ENCODE measurements at regions not wholly inside any gene's neighbourhood (a gene's known extent, or its start where the extent isn't known, plus 50 kb on each side); places are given as distances from the start of the nearest gene placed in this dataset.

DNA sequence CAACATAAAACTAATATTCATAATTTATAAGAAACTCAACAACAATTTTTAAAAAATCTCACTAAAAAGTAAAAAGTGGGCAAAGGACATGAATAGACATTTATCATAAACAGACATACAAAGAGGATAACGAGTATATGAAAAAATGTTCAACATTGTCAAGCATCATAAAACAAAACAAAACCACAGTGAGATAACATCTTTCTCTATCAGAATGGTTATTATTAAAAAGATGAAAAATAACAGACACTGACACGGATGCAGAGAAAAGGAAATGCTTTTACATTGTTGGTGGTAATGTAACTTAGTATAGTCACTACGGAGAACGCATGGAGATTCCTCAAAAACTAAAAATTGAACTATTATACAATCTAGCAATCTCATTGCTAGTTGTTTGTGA is 813.0 kb downstream of the LUZP2 start:
- TF ChIP-seq, protein P1, sequence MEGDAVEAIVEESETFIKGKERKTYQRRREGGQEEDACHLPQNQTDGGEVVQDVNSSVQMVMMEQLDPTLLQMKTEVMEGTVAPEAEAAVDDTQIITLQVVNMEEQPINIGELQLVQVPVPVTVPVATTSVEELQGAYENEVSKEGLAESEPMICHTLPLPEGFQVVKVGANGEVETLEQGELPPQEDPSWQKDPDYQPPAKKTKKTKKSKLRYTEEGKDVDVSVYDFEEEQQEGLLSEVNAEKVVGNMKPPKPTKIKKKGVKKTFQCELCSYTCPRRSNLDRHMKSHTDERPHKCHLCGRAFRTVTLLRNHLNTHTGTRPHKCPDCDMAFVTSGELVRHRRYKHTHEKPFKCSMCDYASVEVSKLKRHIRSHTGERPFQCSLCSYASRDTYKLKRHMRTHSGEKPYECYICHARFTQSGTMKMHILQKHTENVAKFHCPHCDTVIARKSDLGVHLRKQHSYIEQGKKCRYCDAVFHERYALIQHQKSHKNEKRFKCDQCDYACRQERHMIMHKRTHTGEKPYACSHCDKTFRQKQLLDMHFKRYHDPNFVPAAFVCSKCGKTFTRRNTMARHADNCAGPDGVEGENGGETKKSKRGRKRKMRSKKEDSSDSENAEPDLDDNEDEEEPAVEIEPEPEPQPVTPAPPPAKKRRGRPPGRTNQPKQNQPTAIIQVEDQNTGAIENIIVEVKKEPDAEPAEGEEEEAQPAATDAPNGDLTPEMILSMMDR (IDR thresholded peaks at IDR 0.05), result no peak
- TF ChIP-seq POLR2A (IDR thresholded peaks at IDR 0.05), result no peak
